ENCODE measurements at regions not wholly inside any gene's neighbourhood (a gene's known extent, or its start where the extent isn't known, plus 50 kb on each side); places are given as distances from the start of the nearest gene placed in this dataset.
"Not testable (repeated sequence)": the region's sequence is repeated elsewhere in the genome, so short reads cannot be mapped to it uniquely, and the experiment has no call there.

DNA sequence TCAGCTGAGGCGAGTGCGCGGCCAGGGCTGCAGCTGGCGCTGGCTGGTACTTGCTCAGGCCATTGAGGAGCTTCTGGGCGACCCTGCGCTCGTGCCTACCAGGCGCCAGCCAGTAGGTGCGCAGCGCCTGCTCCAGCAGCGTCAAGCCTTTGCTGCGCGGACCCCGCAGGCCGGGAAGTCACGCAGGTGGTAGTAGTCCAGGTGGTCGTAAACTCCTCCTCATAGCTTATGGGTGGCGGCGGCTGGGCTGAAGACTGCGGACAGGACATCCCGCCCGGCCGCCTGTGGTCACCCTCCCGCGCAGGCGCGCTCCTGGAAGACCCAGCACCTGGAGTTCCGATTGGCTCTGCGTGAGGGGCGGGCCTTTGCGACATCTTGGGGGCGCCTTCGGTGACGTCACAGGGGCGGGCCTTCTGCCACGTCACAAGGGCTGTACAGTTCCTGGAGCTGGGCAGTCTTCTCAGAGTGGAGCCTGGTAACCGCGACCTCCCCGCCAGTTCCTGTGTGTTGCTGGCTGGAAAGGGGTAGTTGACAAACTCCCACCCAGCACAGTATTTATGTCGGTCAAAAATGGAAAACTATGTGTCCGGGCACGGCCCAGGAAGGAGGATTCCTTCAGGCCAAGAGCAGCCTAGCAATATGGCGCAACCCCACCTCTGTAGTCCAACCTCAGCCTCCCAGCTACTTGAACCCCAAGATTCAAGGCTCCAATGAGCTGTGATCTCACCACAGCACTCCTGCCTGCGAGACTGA, 102.2 kb upstream of the VKORC1L1 start:
- peak; percentile 87 for DNase-seq (ENCODE audit: low spot score)
- in situ Hi-C loops (cut with MboI; ENCODE audit: low sequenced_read_pairs, unreplicated experiment) = not testable (repeated sequence)

DNA sequence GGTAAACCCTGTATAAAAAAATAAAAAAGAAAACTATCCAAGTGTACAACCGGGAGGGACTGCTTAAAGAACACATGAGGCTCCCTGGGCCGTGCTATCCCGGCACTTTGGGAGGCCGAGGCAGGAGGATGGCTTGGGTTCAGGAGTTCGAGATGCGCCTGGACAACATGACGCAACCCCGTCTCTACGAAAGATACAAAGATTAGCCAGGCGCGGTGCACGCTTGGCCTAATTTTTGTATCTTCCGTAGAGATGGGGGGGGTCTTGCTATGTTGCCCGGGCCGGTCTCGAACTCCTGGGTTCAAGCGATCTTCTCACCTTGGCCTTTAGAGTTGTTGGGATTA, 101.7 kb upstream of the VKORC1L1 start:
- DNase-seq (ENCODE audit: low spot score); in situ Hi-C loops (cut with MboI; ENCODE audit: low sequenced_read_pairs, unreplicated experiment): not testable (repeated sequence)

GRCh38 chr7:65776677-65777076, 96.2 kb upstream of the VKORC1L1 start:
- DNase-seq (ENCODE audit: low spot score); in situ Hi-C loops (cut with MboI; ENCODE audit: low sequenced_read_pairs, unreplicated experiment): not testable (repeated sequence)

GRCh38 chr7:65789943-65790342, 82.9 kb upstream of the VKORC1L1 start:
- DNase-seq (ENCODE audit: low spot score); in situ Hi-C loops (cut with MboI; ENCODE audit: low sequenced_read_pairs, unreplicated experiment): not testable (repeated sequence)

GRCh38 chr7:65791788-65792187, 81.1 kb upstream of the VKORC1L1 start:
- in situ Hi-C loops (cut with MboI; ENCODE audit: low sequenced_read_pairs, unreplicated experiment); DNase-seq (ENCODE audit: low spot score): not testable (repeated sequence)

DNA sequence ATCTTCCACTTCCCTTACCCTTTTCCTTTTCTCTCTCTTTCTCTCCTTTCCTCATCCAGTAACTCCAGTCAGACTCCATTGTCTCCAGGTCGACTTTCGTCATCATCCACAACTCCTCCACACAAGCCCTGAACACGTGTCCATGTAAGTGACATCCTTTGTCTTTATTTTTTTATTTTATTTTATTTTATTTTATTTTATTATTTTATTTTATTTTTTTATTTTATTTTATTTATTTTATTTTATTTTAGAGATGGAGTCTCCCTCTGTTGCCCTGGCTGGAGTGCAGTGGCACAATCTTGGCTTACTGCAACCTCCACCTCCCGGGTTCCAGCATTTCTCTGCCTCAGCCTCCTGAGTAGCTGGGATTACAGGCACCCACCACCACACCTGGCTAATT, 80.1 kb upstream of the VKORC1L1 start:
- DNase-seq (ENCODE audit: low spot score); in situ Hi-C loops (cut with MboI; ENCODE audit: low sequenced_read_pairs, unreplicated experiment): not testable (repeated sequence)

- DNase-seq (ENCODE audit: low spot score); in situ Hi-C loops (cut with MboI; ENCODE audit: low sequenced_read_pairs, unreplicated experiment): not testable (repeated sequence)
Observed at GRCh38 chr7:65794671-65795391, 78.0 kb upstream of the VKORC1L1 start.

- DNase-seq (ENCODE audit: low spot score); in situ Hi-C loops (cut with MboI; ENCODE audit: low sequenced_read_pairs, unreplicated experiment): not testable (repeated sequence)
Observed at GRCh38 chr7:65795392-65795716, 77.5 kb upstream of the VKORC1L1 start.

DNA sequence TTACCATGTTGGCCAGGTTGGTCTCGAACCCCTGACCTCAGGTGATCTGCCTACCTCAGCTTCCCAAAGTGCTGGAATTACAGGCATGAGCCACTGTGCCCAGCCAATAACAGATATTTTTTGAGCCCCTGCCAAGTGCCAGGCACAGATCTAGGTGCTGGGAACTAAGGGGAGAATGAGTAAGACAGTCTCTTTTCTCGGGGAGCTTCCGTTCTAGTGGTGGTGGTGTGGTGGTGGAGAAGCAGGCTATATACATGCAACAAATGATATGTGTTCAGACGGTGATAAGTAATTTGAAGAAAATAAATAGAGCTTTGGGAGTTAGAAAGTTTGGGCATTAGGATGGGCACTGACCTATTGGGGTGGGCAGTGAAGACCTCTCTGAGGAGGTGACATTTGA, 76.7 kb upstream of the VKORC1L1 start:
- TF ChIP-seq CTCF (IDR thresholded peaks at IDR 0.05; ENCODE audit: borderline replicate concordance, control extremely low read depth, extremely low read depth, insufficient read depth, missing control alignments) = no peak
- in situ Hi-C loops (cut with MboI; ENCODE audit: low sequenced_read_pairs, unreplicated experiment) = no loop called here
- no peak for DNase-seq (ENCODE audit: low spot score)

- in situ Hi-C loops (cut with MboI; ENCODE audit: low sequenced_read_pairs, unreplicated experiment); DNase-seq (ENCODE audit: low spot score): not testable (repeated sequence)
Observed at GRCh38 chr7:65797086-65797485, 75.8 kb upstream of the VKORC1L1 start.

- in situ Hi-C loops (cut with MboI; ENCODE audit: low sequenced_read_pairs, unreplicated experiment); DNase-seq (ENCODE audit: low spot score): not testable (repeated sequence)
Observed at GRCh38 chr7:65797566-65797965, 75.3 kb upstream of the VKORC1L1 start.

DNA sequence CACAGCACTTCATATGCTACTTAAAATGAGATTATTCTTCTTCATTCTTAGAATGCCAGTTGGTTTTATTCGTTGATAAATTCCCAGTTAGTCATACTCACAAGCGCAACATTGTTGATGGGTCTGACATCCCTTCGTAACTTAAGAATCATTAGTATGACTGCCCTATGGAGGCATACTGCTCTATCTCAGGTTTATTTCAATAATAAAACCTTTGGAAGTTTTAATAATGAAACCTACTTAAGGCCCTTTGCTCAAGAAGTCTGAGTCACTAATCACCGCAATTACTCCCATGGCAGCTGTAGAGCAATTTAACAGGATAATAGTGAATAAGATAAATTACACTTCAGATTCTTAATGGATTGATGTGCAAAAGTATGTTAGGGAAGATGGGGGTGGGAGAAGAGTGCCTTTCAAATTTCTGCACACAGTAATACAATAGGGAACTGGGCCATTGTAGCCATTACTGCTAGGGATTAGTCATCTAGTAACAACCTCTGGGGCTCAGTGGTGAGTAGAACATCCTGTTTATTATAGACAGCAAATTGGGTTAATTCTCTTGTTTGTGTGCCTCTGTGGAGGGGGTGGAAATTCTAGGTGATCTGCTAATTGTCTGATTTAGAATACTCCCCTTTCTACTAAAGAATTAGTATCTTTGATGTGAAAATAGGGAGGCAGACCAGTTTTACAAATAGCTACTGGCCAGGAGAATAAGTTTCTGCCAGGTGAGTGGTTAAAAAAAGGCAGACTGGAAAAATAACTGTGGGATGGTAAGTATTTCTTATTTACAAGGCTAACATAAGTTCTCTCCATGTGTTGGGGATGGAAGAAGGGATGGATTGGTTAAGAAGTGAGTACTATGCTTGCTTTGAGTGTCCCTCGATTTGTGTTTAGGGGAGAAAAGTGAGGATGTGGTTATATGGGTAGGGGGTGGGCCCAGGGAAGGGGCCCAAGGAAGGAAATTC, 74.5 kb upstream of the VKORC1L1 start:
- TF ChIP-seq CTCF (IDR thresholded peaks at IDR 0.05; ENCODE audit: borderline replicate concordance, control extremely low read depth, extremely low read depth, insufficient read depth, missing control alignments) = no peak
- DNase-seq (ENCODE audit: low spot score) = peak; percentile 44
- in situ Hi-C loops (cut with MboI; ENCODE audit: low sequenced_read_pairs, unreplicated experiment) = no loop called here

DNA sequence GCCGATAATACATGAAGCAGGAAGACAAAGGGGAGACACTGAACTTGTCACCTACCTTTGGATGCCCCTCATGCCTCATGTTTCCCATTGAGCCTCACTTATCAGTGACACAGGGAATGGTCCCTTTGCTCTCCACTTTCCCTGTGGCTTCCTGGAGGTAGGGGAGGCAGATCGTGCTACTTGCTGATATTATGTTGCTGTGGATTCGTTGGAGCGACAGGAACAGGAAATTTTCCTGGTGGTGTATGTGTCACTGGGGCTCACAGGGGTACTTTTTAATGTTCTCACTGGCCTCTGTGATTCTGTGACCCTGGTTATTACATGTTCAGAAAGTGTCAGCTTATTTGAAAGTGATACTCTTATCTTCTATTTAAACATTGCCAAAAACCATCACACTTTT, 72.7 kb upstream of the VKORC1L1 start:
- in situ Hi-C loops (cut with MboI; ENCODE audit: low sequenced_read_pairs, unreplicated experiment); DNase-seq (ENCODE audit: low spot score): not testable (repeated sequence)

Measured in GM13976 (cell line).